C4-2B (cell line): ENCODE measurements at regions not wholly inside any gene's neighbourhood (a gene's known extent, or its start where the extent isn't known, plus 50 kb on each side); places are given as distances from the start of the nearest gene placed in this dataset.

Source experiments
- H3K27ac ChIP-seq: fragments of 450-650 bp; 2 replicates; pipeline ENCODE4 v1.5.1; 2017
- CTCF ChIP-seq: fragments of 450-650 bp; conservative IDR thresholded peaks from 2 replicates; pipeline ENCODE4 v1.5.1; 2017; ENCODE audit warnings: mild to moderate bottlenecking
- ZFX ChIP-seq: fragments of 450-650 bp; IDR thresholded peaks from 2 replicates; pipeline ENCODE4 v1.6.1; 2017

GRCh38 chr5:93673316-93673954, 68.0 kb downstream of the POU5F2 start:
- H3K27ac ChIP-seq, result no peak overlapping the region
- TF ChIP-seq CTCF (no peak), ZFX (no peak)

GRCh38 chr5:93665648-93666047, 75.8 kb downstream of the POU5F2 start:
- TF ChIP-seq ZFX (no peak), CTCF (no peak)

DNA sequence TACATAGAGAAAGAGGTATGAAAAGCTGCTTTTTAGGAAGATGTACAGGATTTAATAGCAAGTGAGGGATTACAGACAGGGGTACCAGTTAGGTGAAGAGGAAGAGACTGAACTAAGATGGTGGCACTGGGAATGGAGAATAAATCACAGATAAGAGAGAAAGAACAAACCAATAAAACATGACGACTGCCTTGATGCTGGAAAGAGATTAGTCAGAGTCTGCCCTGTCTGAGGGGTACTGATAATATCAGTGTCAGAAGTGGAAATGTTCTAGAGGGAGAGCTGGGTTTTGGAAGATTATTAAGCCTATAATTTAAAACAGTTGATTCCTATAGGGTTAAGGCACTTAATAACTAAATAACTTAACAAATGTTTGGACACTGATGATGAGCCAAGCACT, 77.7 kb downstream of the NR2F1 start:
- TF ChIP-seq ZFX, result no peak
- no peak for TF ChIP-seq CTCF
- no peak overlapping the region for H3K27ac ChIP-seq

More at GRCh38 chr5:93665648-93666047, 75.8 kb downstream of the POU5F2 start:
- H3K27ac ChIP-seq, result no peak overlapping the region

- TF ChIP-seq ZFX, result no peak
- no peak for TF ChIP-seq CTCF
- H3K27ac ChIP-seq, result no peak overlapping the region
Measured at GRCh38 chr5:93658044-93658443, 75.0 kb downstream of the NR2F1 start.

GRCh38 chr5:93654676-93655075, 71.7 kb downstream of the NR2F1 start:
- no peak for TF ChIP-seq ZFX
- TF ChIP-seq CTCF, result no peak
- no peak overlapping the region for H3K27ac ChIP-seq

- TF ChIP-seq CTCF (no peak), ZFX (no peak)
- H3K27ac ChIP-seq, result no peak overlapping the region
Measured at GRCh38 chr5:93653716-93654115, 70.7 kb downstream of the NR2F1 start.

GRCh38 chr5:93649234-93649900, 66.3 kb downstream of the NR2F1 start:
- TF ChIP-seq CTCF, result no peak
- no peak for TF ChIP-seq ZFX
- no peak overlapping the region for H3K27ac ChIP-seq
